ENCODE measurements at regions not wholly inside any gene's neighbourhood (a gene's known extent, or its start where the extent isn't known, plus 50 kb on each side); places are given as distances from the start of the nearest gene placed in this dataset.
A peak's percentile ranks its signal among the peaks of the same experiment; 100 is the strongest.

DNA sequence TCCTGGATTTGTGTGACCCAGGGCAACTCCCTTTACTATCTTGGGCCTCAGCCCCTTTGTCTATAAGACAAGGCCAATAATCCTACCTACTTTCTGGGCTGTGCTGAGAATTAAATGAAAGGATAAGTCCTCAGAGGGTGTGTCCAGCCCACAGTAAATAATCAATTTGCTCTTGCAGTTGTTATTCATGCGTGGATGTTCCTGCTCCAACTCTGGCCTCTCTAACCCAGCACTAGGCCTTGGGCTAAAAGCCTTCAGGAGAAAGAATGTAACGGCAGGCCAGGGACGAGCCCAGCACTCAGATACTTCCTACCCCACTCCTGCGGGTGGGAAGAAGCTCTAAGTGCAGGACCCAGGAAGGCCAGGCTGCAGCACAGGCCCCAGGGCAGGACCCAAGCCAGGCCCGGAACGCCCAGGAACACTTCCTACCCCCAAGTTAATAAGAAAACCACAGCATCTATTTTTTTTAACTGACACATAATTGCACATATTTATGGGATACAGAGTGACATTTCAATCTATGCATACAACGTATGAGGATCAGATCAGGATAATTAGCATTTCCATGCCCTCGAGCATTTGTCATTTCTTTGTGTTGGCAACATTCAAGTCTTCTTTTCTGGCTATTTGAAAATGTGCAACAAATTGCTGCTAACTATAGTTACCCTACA is 179.6 kb upstream of the RBPJ start:
- Histone ChIP-seq H3K27ac (peak overlapping the region; percentile 89), H3K4me3 (no peak overlapping the region), H3K27me3 (no peaks in the 10 kb centered on the region), H2AFZ (peak overlapping the region; percentile 12), H3K9me2 (replicated peaks; ENCODE audit: insufficient read depth) (no peaks in the 10 kb centered on the region), H3K4me1 (ENCODE audit: insufficient read depth) (peaks cover 32% of the 10 kb centered on the region), H3K9me3 (ENCODE audit: low read depth) (no peaks in the 10 kb centered on the region), H3K79me2 (no peaks in the 10 kb centered on the region), H4K20me1 (ENCODE audit: insufficient read depth, poor library complexity, severe bottlenecking) (no peaks in the 10 kb centered on the region), H3K36me3 (replicated peaks; ENCODE audit: insufficient read depth, low read depth) (no peaks in the 10 kb centered on the region), H3K4me2 (peak overlapping the region; percentile 10)
- TF ChIP-seq EZH2 (IDR thresholded peaks at IDR 0.05; ENCODE audit: borderline replicate concordance) (no peak), EZH2phosphoT487 (IDR thresholded peaks at IDR 0.05; ENCODE audit: low read depth, severe bottlenecking, unreplicated experiment) (no peak)
- TF ChIP-seq, protein P1, sequence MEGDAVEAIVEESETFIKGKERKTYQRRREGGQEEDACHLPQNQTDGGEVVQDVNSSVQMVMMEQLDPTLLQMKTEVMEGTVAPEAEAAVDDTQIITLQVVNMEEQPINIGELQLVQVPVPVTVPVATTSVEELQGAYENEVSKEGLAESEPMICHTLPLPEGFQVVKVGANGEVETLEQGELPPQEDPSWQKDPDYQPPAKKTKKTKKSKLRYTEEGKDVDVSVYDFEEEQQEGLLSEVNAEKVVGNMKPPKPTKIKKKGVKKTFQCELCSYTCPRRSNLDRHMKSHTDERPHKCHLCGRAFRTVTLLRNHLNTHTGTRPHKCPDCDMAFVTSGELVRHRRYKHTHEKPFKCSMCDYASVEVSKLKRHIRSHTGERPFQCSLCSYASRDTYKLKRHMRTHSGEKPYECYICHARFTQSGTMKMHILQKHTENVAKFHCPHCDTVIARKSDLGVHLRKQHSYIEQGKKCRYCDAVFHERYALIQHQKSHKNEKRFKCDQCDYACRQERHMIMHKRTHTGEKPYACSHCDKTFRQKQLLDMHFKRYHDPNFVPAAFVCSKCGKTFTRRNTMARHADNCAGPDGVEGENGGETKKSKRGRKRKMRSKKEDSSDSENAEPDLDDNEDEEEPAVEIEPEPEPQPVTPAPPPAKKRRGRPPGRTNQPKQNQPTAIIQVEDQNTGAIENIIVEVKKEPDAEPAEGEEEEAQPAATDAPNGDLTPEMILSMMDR (IDR thresholded peaks at IDR 0.05; ENCODE audit: poor library complexity): no peak
- WGBS (ENCODE audit: low lambda C conversion rate, missing lambda C conversion rate): 50% methylated on average over 8 of the region's 8 CpGs
- DNase-seq (ENCODE audit: low spot score): peak; percentile 32

DNA sequence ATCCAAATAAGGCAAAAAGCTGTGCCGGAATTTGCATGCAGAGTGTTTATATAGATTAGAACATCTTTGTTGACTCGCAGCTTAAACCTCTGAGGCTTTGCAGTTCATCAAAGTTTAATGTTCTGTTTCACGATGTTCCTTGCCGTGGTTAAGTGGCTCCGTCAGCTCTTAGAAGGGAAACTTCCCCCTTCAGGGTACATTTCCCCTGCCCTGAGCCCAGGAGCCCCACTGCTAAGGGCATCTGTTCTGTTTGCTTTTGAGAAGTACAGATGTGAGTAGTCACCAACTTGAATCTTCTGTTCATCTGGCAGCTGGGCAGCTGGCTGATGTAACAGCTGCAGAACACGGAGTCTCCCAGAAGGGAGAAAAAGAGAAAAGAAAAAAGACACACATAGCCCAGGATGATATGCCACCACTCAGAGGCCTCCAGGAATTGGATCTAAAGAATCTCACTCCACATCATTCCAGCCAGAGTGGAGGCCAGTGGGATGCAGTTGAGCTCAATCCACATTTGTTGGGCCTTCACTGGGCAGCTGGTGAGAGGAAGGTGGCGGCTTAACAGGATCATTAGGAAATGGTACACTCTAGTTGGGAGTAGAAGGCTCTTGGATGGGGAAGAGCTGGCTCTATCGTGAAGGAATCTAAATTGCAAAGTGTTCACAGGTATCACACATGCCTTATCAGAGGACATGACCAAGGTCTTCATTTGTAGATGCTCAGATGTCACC is 178.7 kb upstream of the RBPJ start:
- TF ChIP-seq EZH2 (IDR thresholded peaks at IDR 0.05; ENCODE audit: borderline replicate concordance): no peak
- TF ChIP-seq EZH2phosphoT487 (IDR thresholded peaks at IDR 0.05; ENCODE audit: low read depth, severe bottlenecking, unreplicated experiment): no peak
- TF ChIP-seq, protein P1 (IDR thresholded peaks at IDR 0.05; ENCODE audit: poor library complexity): no peak
- peak overlapping the region; percentile 39 for H3K4me2 ChIP-seq
- no peak overlapping the region for H3K4me3 ChIP-seq
- H3K79me2 ChIP-seq: no peaks in the 10 kb centered on the region
- no peaks in the 10 kb centered on the region for H4K20me1 ChIP-seq (ENCODE audit: insufficient read depth, poor library complexity, severe bottlenecking)
- peak overlapping the region; percentile 89 for H3K27ac ChIP-seq
- H3K9me2 ChIP-seq (replicated peaks; ENCODE audit: insufficient read depth): no peaks in the 10 kb centered on the region
- WGBS (ENCODE audit: low lambda C conversion rate, missing lambda C conversion rate): 35% methylated on average over 8 of the region's 8 CpGs
- peak; percentile 76 for DNase-seq (ENCODE audit: low spot score)
- H3K9me3 ChIP-seq (ENCODE audit: low read depth): no peaks in the 10 kb centered on the region
- no peak overlapping the region for H2AFZ ChIP-seq
- no peaks in the 10 kb centered on the region for H3K27me3 ChIP-seq
- peaks cover 32% of the 10 kb centered on the region for H3K4me1 ChIP-seq (ENCODE audit: insufficient read depth)
- H3K36me3 ChIP-seq (replicated peaks; ENCODE audit: insufficient read depth, low read depth): no peaks in the 10 kb centered on the region

DNA sequence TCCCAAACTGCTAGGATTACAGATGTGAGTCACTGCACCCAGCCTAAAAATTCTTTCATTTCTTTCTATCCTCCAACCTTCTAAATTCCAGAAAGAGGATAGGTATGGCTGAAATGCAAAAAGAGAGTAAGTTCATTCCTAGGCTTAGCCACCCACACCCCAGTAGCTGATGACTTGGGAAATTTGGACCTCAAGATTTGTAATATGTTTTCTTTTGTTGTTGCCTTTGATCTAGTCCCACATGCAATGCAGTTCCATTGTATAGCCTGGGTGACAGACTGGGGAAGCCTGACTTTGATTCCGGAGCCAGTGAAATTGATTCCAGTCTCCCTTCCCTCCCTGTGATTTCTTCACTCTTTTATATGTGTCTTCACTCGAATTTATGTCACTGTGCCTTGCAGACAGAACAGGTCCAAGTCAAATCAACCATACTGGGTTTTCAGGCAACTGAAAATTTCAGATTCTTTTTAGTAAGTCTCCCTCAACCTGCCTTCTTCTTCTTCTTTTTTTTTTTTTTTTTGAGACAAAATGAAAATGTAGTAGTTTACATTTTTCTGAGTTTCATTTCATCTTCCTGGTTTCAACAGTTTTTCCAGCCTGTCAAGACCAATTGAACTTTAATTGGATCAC is 176.2 kb upstream of the RBPJ start:
- H3K27ac ChIP-seq: peak overlapping the region; percentile 77
- H3K79me2 ChIP-seq: no peaks in the 10 kb centered on the region
- no peaks in the 10 kb centered on the region for H3K27me3 ChIP-seq
- WGBS (ENCODE audit: low lambda C conversion rate, missing lambda C conversion rate): 66% methylated on average over 2 of the region's 2 CpGs
- no peak overlapping the region for H2AFZ ChIP-seq
- H4K20me1 ChIP-seq (ENCODE audit: insufficient read depth, poor library complexity, severe bottlenecking): no peaks in the 10 kb centered on the region
- no peaks in the 10 kb centered on the region for H3K9me3 ChIP-seq (ENCODE audit: low read depth)
- TF ChIP-seq EZH2 (IDR thresholded peaks at IDR 0.05; ENCODE audit: borderline replicate concordance) (no peak), EZH2phosphoT487 (IDR thresholded peaks at IDR 0.05; ENCODE audit: low read depth, severe bottlenecking, unreplicated experiment) (no peak)
- TF ChIP-seq, protein P1 (IDR thresholded peaks at IDR 0.05; ENCODE audit: poor library complexity): no peak
- no peaks in the 10 kb centered on the region for H3K9me2 ChIP-seq (replicated peaks; ENCODE audit: insufficient read depth)
- no peaks in the 10 kb centered on the region for H3K36me3 ChIP-seq (replicated peaks; ENCODE audit: insufficient read depth, low read depth)
- peaks cover 26% of the 10 kb centered on the region for H3K4me1 ChIP-seq (ENCODE audit: insufficient read depth)
- no peak for DNase-seq (ENCODE audit: low spot score)
- peak overlapping the region; percentile 39 for H3K4me2 ChIP-seq
- H3K4me3 ChIP-seq: no peak overlapping the region

All from hepatocyte (in vitro differentiated cells).